ENCODE measurements at regions not wholly inside any gene's neighbourhood (a gene's known extent, or its start where the extent isn't known, plus 50 kb on each side); places are given as distances from the start of the nearest gene placed in this dataset.

GRCh38 chr1:55585402-55585792 is 370.2 kb upstream of the USP24 start:
- Histone ChIP-seq H2AFZ (ENCODE audit: low read length) (no peak overlapping the region), H3K9me3 (ENCODE audit: control insufficient read depth, insufficient read depth, low read depth, low read length) (no peaks in the 10 kb centered on the region), H4K20me1 (ENCODE audit: control insufficient read depth, extremely low read depth, insufficient read depth, low read length) (no peaks in the 10 kb centered on the region), H3K36me3 (ENCODE audit: control insufficient read depth, insufficient read depth, low read length) (no peaks in the 10 kb centered on the region), H3K4me2 (ENCODE audit: extremely low read depth, insufficient read depth, low read length) (no peak overlapping the region), H3K4me1 (ENCODE audit: control insufficient read depth, extremely low read depth, insufficient read depth, low read length) (peaks cover 12% of the 10 kb centered on the region), H3K27me3 (ENCODE audit: control insufficient read depth, insufficient read depth, low read length) (no peaks in the 10 kb centered on the region), H3K9ac (ENCODE audit: insufficient read depth, low read length) (no peak overlapping the region), H3K4me3 (replicated peaks in 1 of 4; ENCODE audit: control extremely low read depth in 1 of 4, insufficient read depth in 1 of 4, low read depth in 3 of 4, low read length in 4 of 4) (no peak overlapping the region), H3K27ac (ENCODE audit: insufficient read depth, low read length) (no peak overlapping the region), H3K79me2 (ENCODE audit: control insufficient read depth, insufficient read depth, low read length) (no peaks in the 10 kb centered on the region)
- no peak for TF ChIP-seq EZH2 (IDR thresholded peaks at IDR 0.05; ENCODE audit: low read length, missing control alignments)
- TF ChIP-seq CTCF (conservative IDR thresholded peaks at IDR 0.05 in 1 of 2, IDR thresholded peaks at IDR 0.05 in 1 of 2; ENCODE audit: low read depth in 1 of 2, low read length in 2 of 2): no peak
- no peak for DNase-seq (ENCODE audit: low read depth in 2 of 2)

GRCh38 chr1:55584526-55585401 is 369.6 kb upstream of the USP24 start:
- Histone ChIP-seq H3K4me1 (ENCODE audit: control insufficient read depth, extremely low read depth, insufficient read depth, low read length) (peaks cover 12% of the 10 kb centered on the region), H4K20me1 (ENCODE audit: control insufficient read depth, extremely low read depth, insufficient read depth, low read length) (no peaks in the 10 kb centered on the region), H3K36me3 (ENCODE audit: control insufficient read depth, insufficient read depth, low read length) (no peaks in the 10 kb centered on the region), H3K4me2 (ENCODE audit: extremely low read depth, insufficient read depth, low read length) (no peak overlapping the region), H2AFZ (ENCODE audit: low read length) (no peak overlapping the region), H3K9ac (ENCODE audit: insufficient read depth, low read length) (no peak overlapping the region), H3K4me3 (replicated peaks in 1 of 4; ENCODE audit: control extremely low read depth in 1 of 4, insufficient read depth in 1 of 4, low read depth in 3 of 4, low read length in 4 of 4) (no peak overlapping the region), H3K79me2 (ENCODE audit: control insufficient read depth, insufficient read depth, low read length) (no peaks in the 10 kb centered on the region), H3K9me3 (ENCODE audit: control insufficient read depth, insufficient read depth, low read depth, low read length) (no peaks in the 10 kb centered on the region), H3K27ac (ENCODE audit: insufficient read depth, low read length) (no peak overlapping the region), H3K27me3 (ENCODE audit: control insufficient read depth, insufficient read depth, low read length) (no peaks in the 10 kb centered on the region)
- DNase-seq (ENCODE audit: low read depth in 2 of 2): peak; percentile 67 to 78
- TF ChIP-seq EZH2 (IDR thresholded peaks at IDR 0.05; ENCODE audit: low read length, missing control alignments) (no peak), CTCF (conservative IDR thresholded peaks at IDR 0.05 in 1 of 2, IDR thresholded peaks at IDR 0.05 in 1 of 2; ENCODE audit: low read depth in 1 of 2, low read length in 2 of 2) (peak in 1 of 2 donors; percentile 32)

DNA sequence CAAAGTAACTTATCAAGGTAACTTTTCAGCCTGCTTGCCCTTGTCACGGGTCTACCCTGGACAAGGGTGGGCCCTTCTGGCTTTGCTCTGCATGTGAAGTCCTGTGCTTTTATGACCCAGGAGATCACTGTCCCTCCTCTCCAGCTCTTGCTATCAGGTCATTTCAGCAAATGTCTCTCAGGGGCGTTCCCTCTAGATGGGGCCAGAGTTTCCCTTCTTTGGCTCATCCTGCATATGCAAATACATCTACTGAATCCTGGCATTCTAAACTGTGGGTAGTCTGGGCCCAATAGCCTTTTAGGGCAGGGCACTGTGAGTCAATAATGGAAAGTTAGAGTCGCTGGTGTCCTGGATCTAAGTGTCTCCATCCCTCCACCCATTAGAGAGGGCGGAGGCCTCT is 366.9 kb upstream of the USP24 start:
- TF ChIP-seq EZH2 (IDR thresholded peaks at IDR 0.05; ENCODE audit: low read length, missing control alignments): no peak
- TF ChIP-seq CTCF (conservative IDR thresholded peaks at IDR 0.05 in 1 of 2, IDR thresholded peaks at IDR 0.05 in 1 of 2; ENCODE audit: low read depth in 1 of 2, low read length in 2 of 2): no peak
- no peaks in the 10 kb centered on the region for H3K27me3 ChIP-seq (ENCODE audit: control insufficient read depth, insufficient read depth, low read length)
- H4K20me1 ChIP-seq (ENCODE audit: control insufficient read depth, extremely low read depth, insufficient read depth, low read length): no peaks in the 10 kb centered on the region
- peaks cover 12% of the 10 kb centered on the region for H3K4me1 ChIP-seq (ENCODE audit: control insufficient read depth, extremely low read depth, insufficient read depth, low read length)
- no peak overlapping the region for H3K4me2 ChIP-seq (ENCODE audit: extremely low read depth, insufficient read depth, low read length)
- no peak for DNase-seq (ENCODE audit: low read depth in 2 of 2)
- no peak overlapping the region for H3K9ac ChIP-seq (ENCODE audit: insufficient read depth, low read length)
- no peak overlapping the region for H3K4me3 ChIP-seq (replicated peaks in 1 of 4; ENCODE audit: control extremely low read depth in 1 of 4, insufficient read depth in 1 of 4, low read depth in 3 of 4, low read length in 4 of 4)
- no peak overlapping the region for H2AFZ ChIP-seq (ENCODE audit: low read length)
- H3K9me3 ChIP-seq (ENCODE audit: control insufficient read depth, insufficient read depth, low read depth, low read length): no peaks in the 10 kb centered on the region
- H3K27ac ChIP-seq (ENCODE audit: insufficient read depth, low read length): no peak overlapping the region
- no peaks in the 10 kb centered on the region for H3K36me3 ChIP-seq (ENCODE audit: control insufficient read depth, insufficient read depth, low read length)
- H3K79me2 ChIP-seq (ENCODE audit: control insufficient read depth, insufficient read depth, low read length): no peaks in the 10 kb centered on the region
